D721Med (cell line): ENCODE measurements at regions not wholly inside any gene's neighbourhood (a gene's known extent, or its start where the extent isn't known, plus 50 kb on each side); places are given as distances from the start of the nearest gene placed in this dataset.

Experiments
- DNase-seq: peaks from one replicate; pipeline ENCODE4 v3.0.0; 2011; ENCODE audit warnings: low spot score; ENCODE audit not compliant: insufficient read length
- FAIRE-seq: peaks from 2 replicates; lab custom pipeline; 2011; peaks lifted over from hg19 to GRCh38; lab: Jason Lieb, UNC
- CTCF ChIP-seq: IDR thresholded peaks from 2 replicates; pipeline ENCODE4 v1.5.1; 2012; ENCODE audit warnings: mild to moderate bottlenecking, control low read depth; ENCODE audit not compliant: insufficient read depth; ENCODE audit errors: missing control alignments

- no peak for TF ChIP-seq CTCF
- FAIRE-seq (no peak), DNase-seq (no peak)
Measured at GRCh38 chr10:4033341-4033896, 248.4 kb upstream of the KLF6 start.

GRCh38 chr10:4029866-4030265 is 244.9 kb upstream of the KLF6 start:
- no peak for DNase-seq
- no peak for FAIRE-seq
- TF ChIP-seq CTCF, result no peak

GRCh38 chr10:4028854-4029583 is 244.0 kb upstream of the KLF6 start:
- no peak for DNase-seq
- no peak for TF ChIP-seq CTCF
- no peak for FAIRE-seq

- FAIRE-seq (no peak), DNase-seq (no peak)
- no peak for TF ChIP-seq CTCF
Measured at GRCh38 chr10:4028027-4028471, 243.0 kb upstream of the KLF6 start.

GRCh38 chr10:4025339-4025738 is 240.3 kb upstream of the KLF6 start:
- DNase-seq, result no peak
- no peak for FAIRE-seq
- no peak for TF ChIP-seq CTCF

GRCh38 chr10:4024516-4025245 is 239.7 kb upstream of the KLF6 start:
- TF ChIP-seq CTCF, result no peak
- no peak for DNase-seq
- FAIRE-seq, result no peak
